MM.1S (cell line): ENCODE measurements at regions not wholly inside any gene's neighbourhood (a gene's known extent, or its start where the extent isn't known, plus 50 kb on each side); places are given as distances from the start of the nearest gene placed in this dataset.

Source experiments
- DNase-seq: peaks from one replicate; pipeline ENCODE4 v3.0.0-alpha.2; 2015
- H2AFZ ChIP-seq: fragments of 300-600 bp; sonication (generic); 2 replicates; pipeline ENCODE4 v1.6.0; 2016; ENCODE audit warnings: antibody characterized with exemption, low read length
- H3F3A ChIP-seq: fragments of 300-600 bp; sonication (generic); 2 replicates; pipeline ENCODE4 v1.6.1; 2016; ENCODE audit warnings: mild to moderate bottlenecking, antibody characterized with exemption, low read length, moderate library complexity, mixed read lengths; ENCODE audit not compliant: insufficient read depth
- H3K27ac ChIP-seq: fragments of 300-600 bp; sonication (generic); 2 replicates; pipeline ENCODE4 v1.5.1; 2016; ENCODE audit warnings: mild to moderate bottlenecking, low read length
- H3K27me3 ChIP-seq: fragments of 300-600 bp; sonication (generic); replicated peaks from 2 replicates; pipeline ENCODE4 v1.6.0; 2016; ENCODE audit warnings: low read length; ENCODE audit not compliant: insufficient read depth
- H3K36me3 ChIP-seq: fragments of 300-600 bp; sonication (generic); replicated peaks from 2 replicates; pipeline ENCODE4 v1.6.1; 2016; ENCODE audit warnings: mild to moderate bottlenecking, low read length, mixed read lengths; ENCODE audit not compliant: insufficient read depth
- H3K4me1 ChIP-seq: fragments of 300-600 bp; sonication (generic); 2 replicates; pipeline ENCODE4 v1.6.1; 2016; ENCODE audit warnings: low read length, mixed read lengths
- H3K4me2 ChIP-seq: fragments of 300-600 bp; sonication (generic); 2 replicates; pipeline ENCODE4 v1.6.0; 2016; ENCODE audit warnings: low read depth, low read length
- H3K4me3 ChIP-seq: fragments of 300-600 bp; sonication (generic); 2 replicates; pipeline ENCODE4 v1.5.1; 2016; ENCODE audit warnings: low read length, mixed read lengths
- H3K79me2 ChIP-seq: fragments of 300-600 bp; sonication (generic); 2 replicates; pipeline ENCODE4 v1.6.1; 2016; ENCODE audit warnings: mixed run types, low read length, mixed read lengths
- H3K9ac ChIP-seq: fragments of 300-600 bp; sonication (generic); 2 replicates; pipeline ENCODE4 v1.6.1; 2016; ENCODE audit warnings: low read length, mixed read lengths
- H3K9me2 ChIP-seq: fragments of 300-600 bp; sonication (generic); replicated peaks from 2 replicates; pipeline ENCODE4 v1.6.1; 2016; ENCODE audit warnings: mild to moderate bottlenecking, low read length, mixed read lengths; ENCODE audit not compliant: insufficient read depth
- H3K9me3 ChIP-seq: fragments of 300-600 bp; sonication (generic); replicated peaks from 2 replicates; pipeline ENCODE4 v1.6.1; 2016; ENCODE audit warnings: mild to moderate bottlenecking, low read length, mixed read lengths; ENCODE audit not compliant: insufficient read depth
- H4K20me1 ChIP-seq: fragments of 300-600 bp; sonication (generic); 2 replicates; pipeline ENCODE4 v1.6.1; 2016; ENCODE audit warnings: mild to moderate bottlenecking, low read length, moderate library complexity, mixed read lengths; ENCODE audit not compliant: insufficient read depth
- EZH2 ChIP-seq: fragments of 300-600 bp; sonication (generic); optimal IDR thresholded peaks from 2 replicates; pipeline ENCODE3; 2017; ENCODE audit warnings: low read depth, mild to moderate bottlenecking, antibody characterized with exemption, low read length, mixed read lengths
- EZH2phosphoT487 ChIP-seq: fragments of 300-600 bp; sonication (generic); IDR thresholded peaks from 2 replicates; pipeline ENCODE4 v1.6.1; 2018; ENCODE audit warnings: antibody characterized with exemption, low read length
- TF ChIP-seq, protein P1 (sequence below): fragments of 300-600 bp; sonication (generic); IDR thresholded peaks from 2 replicates; pipeline ENCODE4 v1.5.1; 2016; ENCODE audit warnings: antibody characterized with exemption, low read length, mixed read lengths

DNA sequence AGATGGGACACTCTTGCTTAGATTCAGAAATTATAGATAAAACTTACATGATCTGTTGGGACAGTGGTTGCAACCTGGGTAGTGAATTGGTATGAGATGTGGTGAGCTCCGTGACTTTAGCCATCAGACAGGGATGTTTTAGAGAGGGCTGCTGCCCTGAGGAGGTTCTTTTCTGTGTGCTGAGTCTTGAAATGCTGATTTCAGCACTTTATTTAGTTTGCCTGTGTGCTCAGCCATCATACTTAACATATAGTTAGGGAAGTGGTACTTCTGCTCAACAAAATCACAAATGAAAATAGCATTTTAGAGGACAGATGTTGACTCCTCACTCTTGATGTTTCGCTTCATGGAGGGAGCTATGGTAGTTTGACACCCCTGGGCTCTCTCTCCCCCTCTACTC, 95.9 kb upstream of the CDH13 start:
- TF ChIP-seq, protein P1, sequence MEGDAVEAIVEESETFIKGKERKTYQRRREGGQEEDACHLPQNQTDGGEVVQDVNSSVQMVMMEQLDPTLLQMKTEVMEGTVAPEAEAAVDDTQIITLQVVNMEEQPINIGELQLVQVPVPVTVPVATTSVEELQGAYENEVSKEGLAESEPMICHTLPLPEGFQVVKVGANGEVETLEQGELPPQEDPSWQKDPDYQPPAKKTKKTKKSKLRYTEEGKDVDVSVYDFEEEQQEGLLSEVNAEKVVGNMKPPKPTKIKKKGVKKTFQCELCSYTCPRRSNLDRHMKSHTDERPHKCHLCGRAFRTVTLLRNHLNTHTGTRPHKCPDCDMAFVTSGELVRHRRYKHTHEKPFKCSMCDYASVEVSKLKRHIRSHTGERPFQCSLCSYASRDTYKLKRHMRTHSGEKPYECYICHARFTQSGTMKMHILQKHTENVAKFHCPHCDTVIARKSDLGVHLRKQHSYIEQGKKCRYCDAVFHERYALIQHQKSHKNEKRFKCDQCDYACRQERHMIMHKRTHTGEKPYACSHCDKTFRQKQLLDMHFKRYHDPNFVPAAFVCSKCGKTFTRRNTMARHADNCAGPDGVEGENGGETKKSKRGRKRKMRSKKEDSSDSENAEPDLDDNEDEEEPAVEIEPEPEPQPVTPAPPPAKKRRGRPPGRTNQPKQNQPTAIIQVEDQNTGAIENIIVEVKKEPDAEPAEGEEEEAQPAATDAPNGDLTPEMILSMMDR: no peak
- TF ChIP-seq EZH2: no peak
- no peak for TF ChIP-seq EZH2phosphoT487
- H3K4me2 ChIP-seq: no peak overlapping the region
- no peak overlapping the region for H2AFZ ChIP-seq
- no peak for DNase-seq
- H3K9me3 ChIP-seq: no peaks in the 10 kb centered on the region
- no peak overlapping the region for H3K27ac ChIP-seq
- H3K9ac ChIP-seq: no peak overlapping the region
- no peaks in the 10 kb centered on the region for H3F3A ChIP-seq
- H3K4me3 ChIP-seq: no peak overlapping the region
- no peaks in the 10 kb centered on the region for H3K79me2 ChIP-seq
- H3K27me3 ChIP-seq: no peaks in the 10 kb centered on the region
- no peaks in the 10 kb centered on the region for H4K20me1 ChIP-seq
- no peaks in the 10 kb centered on the region for H3K4me1 ChIP-seq
- H3K9me2 ChIP-seq: no peaks in the 10 kb centered on the region
- H3K36me3 ChIP-seq: no peaks in the 10 kb centered on the region

DNA sequence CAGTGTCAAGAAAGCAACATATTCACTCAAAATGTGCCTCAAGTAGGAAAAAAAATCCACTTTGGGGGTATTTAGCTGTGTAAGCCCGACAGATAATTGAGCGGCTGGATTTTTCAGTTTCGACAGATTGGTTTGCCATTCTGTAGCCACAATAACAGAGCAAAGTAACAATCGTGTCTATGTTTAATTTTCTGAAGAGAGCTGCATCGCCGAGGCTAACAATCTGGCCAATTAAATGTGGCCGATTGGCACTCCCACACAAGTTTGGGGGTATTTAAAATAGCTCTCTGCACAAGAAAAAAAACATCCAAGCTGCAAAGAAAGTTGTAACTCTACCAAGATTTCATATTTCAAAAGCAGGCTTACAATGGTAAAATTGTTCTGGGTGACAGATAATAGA, 99.7 kb upstream of the CDH13 start:
- Histone ChIP-seq H3K27me3 (no peaks in the 10 kb centered on the region), H3K4me3 (no peak overlapping the region), H3F3A (no peaks in the 10 kb centered on the region), H3K9ac (no peak overlapping the region), H2AFZ (no peak overlapping the region), H3K9me2 (no peaks in the 10 kb centered on the region), H4K20me1 (no peaks in the 10 kb centered on the region), H3K4me2 (no peak overlapping the region), H3K9me3 (no peaks in the 10 kb centered on the region), H3K36me3 (no peaks in the 10 kb centered on the region), H3K27ac (no peak overlapping the region), H3K79me2 (no peaks in the 10 kb centered on the region), H3K4me1 (no peaks in the 10 kb centered on the region)
- no peak for DNase-seq
- TF ChIP-seq EZH2phosphoT487 (no peak), EZH2 (no peak)
- TF ChIP-seq, protein P1: no peak

DNA sequence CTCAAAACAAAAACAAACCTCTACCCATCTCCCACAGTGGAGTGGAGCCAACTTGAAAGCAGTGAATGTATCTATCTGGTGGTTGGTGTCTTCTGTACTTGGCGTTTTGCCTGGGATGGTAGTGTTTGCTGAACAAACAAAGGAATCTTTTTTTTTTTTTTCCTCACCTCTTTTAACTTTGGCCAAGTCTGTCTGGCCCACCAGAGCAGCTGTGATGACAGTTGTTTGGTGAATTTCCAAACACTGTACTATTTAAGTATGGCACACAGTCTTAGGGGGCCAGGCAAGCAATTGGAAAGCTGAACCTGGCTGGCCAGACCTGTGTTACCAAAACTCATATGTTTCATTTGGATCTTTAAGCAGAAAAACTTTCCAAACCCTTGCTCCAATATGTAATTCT, 101.8 kb upstream of the CDH13 start:
- TF ChIP-seq EZH2phosphoT487: no peak
- TF ChIP-seq EZH2: no peak
- TF ChIP-seq, protein P1: no peak
- no peaks in the 10 kb centered on the region for H4K20me1 ChIP-seq
- no peaks in the 10 kb centered on the region for H3K4me1 ChIP-seq
- no peak overlapping the region for H3K4me2 ChIP-seq
- no peaks in the 10 kb centered on the region for H3K79me2 ChIP-seq
- no peak overlapping the region for H2AFZ ChIP-seq
- no peaks in the 10 kb centered on the region for H3K9me3 ChIP-seq
- no peaks in the 10 kb centered on the region for H3K27me3 ChIP-seq
- no peaks in the 10 kb centered on the region for H3K9me2 ChIP-seq
- H3K27ac ChIP-seq: no peak overlapping the region
- no peak overlapping the region for H3K9ac ChIP-seq
- DNase-seq: no peak
- no peak overlapping the region for H3K4me3 ChIP-seq
- no peaks in the 10 kb centered on the region for H3K36me3 ChIP-seq
- H3F3A ChIP-seq: no peaks in the 10 kb centered on the region
